GM12875 (cell line): ENCODE measurements at regions not wholly inside any gene's neighbourhood (a gene's known extent, or its start where the extent isn't known, plus 50 kb on each side); places are given as distances from the start of the nearest gene placed in this dataset.

Experiments used
- H3K4me3 ChIP-seq: one replicate; pipeline ENCODE4 v1.5.1; 2011; ENCODE audit warnings: low read depth, low read length, control low read depth
- CTCF ChIP-seq: IDR thresholded peaks from 2 replicates; pipeline ENCODE4 v1.5.1; 2011; ENCODE audit warnings: low read depth, mild to moderate bottlenecking, control low read depth, inconsistent platforms, low read length, moderate library complexity, borderline replicate concordance; ENCODE audit not compliant: insufficient read depth

- TF ChIP-seq CTCF: no peak
- no peak overlapping the region for H3K4me3 ChIP-seq
Measured at GRCh38 chr16:86080982-86081381, 182.0 kb downstream of the IRF8 start.

- no peak overlapping the region for H3K4me3 ChIP-seq
- no peak for TF ChIP-seq CTCF
Measured at GRCh38 chr16:86082418-86083030, 183.6 kb downstream of the IRF8 start.

GRCh38 chr16:86083382-86084002 is 184.5 kb downstream of the IRF8 start:
- TF ChIP-seq CTCF: no peak
- no peak overlapping the region for H3K4me3 ChIP-seq

GRCh38 chr16:86085161-86085611 is 186.2 kb downstream of the IRF8 start:
- H3K4me3 ChIP-seq: no peak overlapping the region
- no peak for TF ChIP-seq CTCF

GRCh38 chr16:86085795-86086194 is 186.8 kb downstream of the IRF8 start:
- H3K4me3 ChIP-seq: no peak overlapping the region
- no peak for TF ChIP-seq CTCF

GRCh38 chr16:86086471-86086870 is 187.5 kb downstream of the IRF8 start:
- TF ChIP-seq CTCF: no peak
- no peak overlapping the region for H3K4me3 ChIP-seq
